ENCODE measurements at regions not wholly inside any gene's neighbourhood (a gene's known extent, or its start where the extent isn't known, plus 50 kb on each side); places are given as distances from the start of the nearest gene placed in this dataset.
"Not testable (repeated sequence)": the region's sequence is repeated elsewhere in the genome, so short reads cannot be mapped to it uniquely, and the experiment has no call there.

DNA sequence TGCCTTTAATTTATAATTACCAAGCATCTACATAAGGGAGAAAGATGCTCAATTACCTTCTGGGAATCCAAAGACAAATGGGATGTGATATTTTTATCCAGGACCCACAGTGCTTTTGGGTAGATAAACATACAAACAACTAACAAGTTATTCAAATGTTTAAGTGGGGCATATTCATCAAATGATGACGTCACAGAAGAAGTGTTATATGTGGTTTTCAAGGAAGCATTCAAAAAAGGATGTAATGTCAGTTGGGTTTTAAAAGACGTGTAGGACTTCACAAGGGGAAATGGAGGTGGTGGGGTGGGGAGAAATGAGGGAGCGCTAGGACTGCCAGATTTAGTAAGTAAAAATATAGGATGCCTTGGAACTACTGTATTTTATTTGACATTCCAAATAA is 915.9 kb downstream of the KCNA4 start:
- TF ChIP-seq, protein P1, sequence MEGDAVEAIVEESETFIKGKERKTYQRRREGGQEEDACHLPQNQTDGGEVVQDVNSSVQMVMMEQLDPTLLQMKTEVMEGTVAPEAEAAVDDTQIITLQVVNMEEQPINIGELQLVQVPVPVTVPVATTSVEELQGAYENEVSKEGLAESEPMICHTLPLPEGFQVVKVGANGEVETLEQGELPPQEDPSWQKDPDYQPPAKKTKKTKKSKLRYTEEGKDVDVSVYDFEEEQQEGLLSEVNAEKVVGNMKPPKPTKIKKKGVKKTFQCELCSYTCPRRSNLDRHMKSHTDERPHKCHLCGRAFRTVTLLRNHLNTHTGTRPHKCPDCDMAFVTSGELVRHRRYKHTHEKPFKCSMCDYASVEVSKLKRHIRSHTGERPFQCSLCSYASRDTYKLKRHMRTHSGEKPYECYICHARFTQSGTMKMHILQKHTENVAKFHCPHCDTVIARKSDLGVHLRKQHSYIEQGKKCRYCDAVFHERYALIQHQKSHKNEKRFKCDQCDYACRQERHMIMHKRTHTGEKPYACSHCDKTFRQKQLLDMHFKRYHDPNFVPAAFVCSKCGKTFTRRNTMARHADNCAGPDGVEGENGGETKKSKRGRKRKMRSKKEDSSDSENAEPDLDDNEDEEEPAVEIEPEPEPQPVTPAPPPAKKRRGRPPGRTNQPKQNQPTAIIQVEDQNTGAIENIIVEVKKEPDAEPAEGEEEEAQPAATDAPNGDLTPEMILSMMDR (conservative IDR thresholded peaks at IDR 0.05) = no peak
- H3K27ac ChIP-seq = no peak overlapping the region

DNA sequence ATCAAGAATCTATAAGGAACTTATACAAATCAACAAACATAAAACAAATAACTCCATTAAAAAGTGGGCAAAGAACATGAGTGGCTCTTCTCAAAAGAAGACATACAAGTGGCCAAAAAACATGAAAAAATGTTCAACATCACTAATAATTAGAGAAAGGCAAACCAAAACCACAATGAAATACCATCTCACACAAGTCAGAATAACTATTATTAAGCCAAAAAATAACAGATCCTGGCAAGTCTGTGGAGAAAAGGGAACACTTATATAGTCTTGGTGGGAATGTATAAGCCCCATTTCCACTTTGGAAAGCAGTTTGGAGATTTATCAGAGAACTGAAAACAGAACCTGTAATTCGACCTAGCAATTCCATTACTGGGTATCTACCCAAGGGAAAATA is 921.0 kb downstream of the KCNA4 start:
- no peak overlapping the region for H3K27ac ChIP-seq
- TF ChIP-seq, protein P1 (conservative IDR thresholded peaks at IDR 0.05) = no peak

GRCh38 chr11:29093416-29094120 is 923.3 kb downstream of the KCNA4 start:
- TF ChIP-seq, protein P1 (conservative IDR thresholded peaks at IDR 0.05) = no peak
- no peak overlapping the region for H3K27ac ChIP-seq

DNA sequence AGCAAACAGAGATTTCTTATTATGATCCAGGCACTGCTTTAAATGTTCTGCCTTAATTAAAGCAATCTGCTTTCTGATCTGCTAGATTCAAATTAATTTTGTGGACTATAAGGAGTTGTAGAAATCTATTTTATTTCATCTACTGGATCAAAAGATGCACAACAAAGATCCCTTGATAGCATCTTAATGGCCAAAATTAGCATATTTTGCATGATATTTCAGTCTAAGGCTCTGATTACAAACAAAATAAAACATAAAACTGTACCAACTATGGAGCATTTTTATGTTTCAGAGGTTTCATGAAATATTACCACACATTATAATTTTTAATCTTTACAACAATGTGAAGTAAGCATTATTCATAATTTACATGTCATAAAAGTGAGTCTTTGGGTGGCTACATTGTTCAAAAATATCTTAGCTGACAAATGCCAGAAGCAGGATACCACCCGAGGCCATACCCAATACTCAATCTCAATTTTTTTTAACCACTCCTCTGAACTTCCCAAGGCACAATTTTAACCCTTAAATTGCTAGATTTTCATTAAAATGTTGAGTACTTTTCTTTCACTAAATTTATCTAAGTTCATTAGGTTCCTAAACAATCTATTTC is 929.5 kb downstream of the KCNA4 start:
- H3K27ac ChIP-seq = no peak overlapping the region
- TF ChIP-seq, protein P1 (conservative IDR thresholded peaks at IDR 0.05) = no peak

- H3K27ac ChIP-seq = no peak overlapping the region
- TF ChIP-seq, protein P1 (conservative IDR thresholded peaks at IDR 0.05) = no peak
Observed at GRCh38 chr11:29075726-29076125, 941.1 kb downstream of the KCNA4 start.

GRCh38 chr11:29063630-29064361 is 953.0 kb downstream of the KCNA4 start:
- TF ChIP-seq, protein P1 (conservative IDR thresholded peaks at IDR 0.05) = no peak

DNA sequence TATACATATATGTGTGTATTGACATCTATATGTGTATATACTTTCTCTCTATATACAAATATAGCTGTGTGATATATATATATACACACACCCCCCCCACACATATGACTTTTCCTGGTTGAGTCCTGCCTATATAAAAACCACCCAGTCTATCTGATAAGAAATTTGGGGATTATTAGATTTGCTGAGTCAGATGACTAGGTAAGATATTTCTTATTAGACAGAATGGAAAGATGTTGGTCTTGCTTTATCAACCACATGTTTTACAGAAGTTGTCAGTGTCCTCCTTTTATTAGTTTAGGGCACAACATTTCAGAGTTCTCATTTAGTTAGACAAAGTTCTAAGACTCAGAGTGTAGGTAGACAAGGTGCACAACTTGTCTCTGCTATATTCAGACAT is 953.3 kb downstream of the METTL15 start:
- no peak overlapping the region for H3K27ac ChIP-seq
- TF ChIP-seq, protein P1 (conservative IDR thresholded peaks at IDR 0.05) = no peak

More at GRCh38 chr11:29063630-29064361, 953.0 kb downstream of the KCNA4 start:
- no peak overlapping the region for H3K27ac ChIP-seq

DNA sequence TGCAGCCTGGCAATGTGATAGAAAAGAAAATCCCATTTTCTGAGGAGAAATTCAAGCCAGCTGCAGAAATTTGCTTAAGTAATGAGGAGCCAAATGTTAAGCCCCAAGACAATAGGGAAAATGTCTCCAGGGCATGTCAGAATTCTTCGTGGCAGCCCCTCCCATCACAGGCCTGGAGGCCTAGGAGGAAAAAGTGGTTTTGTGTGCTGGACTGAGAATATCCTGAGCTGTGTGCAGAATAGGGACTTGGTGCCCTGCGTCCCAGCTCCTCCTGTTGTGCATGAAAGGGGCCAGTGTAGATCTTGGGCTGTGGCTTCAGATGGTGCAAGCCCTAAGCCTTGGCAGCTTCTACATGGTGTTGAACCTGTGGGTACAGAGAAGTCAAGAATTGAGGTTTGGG is 948.3 kb downstream of the METTL15 start:
- not testable (repeated sequence) for H3K27ac ChIP-seq
